Astrocyte (in vitro differentiated cells and primary cell): ENCODE measurements at regions not wholly inside any gene's neighbourhood (a gene's known extent, or its start where the extent isn't known, plus 50 kb on each side); places are given as distances from the start of the nearest gene placed in this dataset.

Source experiments
- CTCF ChIP-seq: IDR thresholded peaks from 2 replicates; pipeline ENCODE4 v1.5.1; 2011; ENCODE audit warnings: low read depth, mild to moderate bottlenecking, inconsistent platforms, low read length, moderate library complexity; ENCODE audit not compliant: insufficient read depth
- EZH2 ChIP-seq: IDR thresholded peaks from 2 replicates; pipeline ENCODE4 v1.6.1; 2012; ENCODE audit warnings: mild to moderate bottlenecking, low read length, inconsistent platforms; ENCODE audit not compliant: insufficient read depth

DNA sequence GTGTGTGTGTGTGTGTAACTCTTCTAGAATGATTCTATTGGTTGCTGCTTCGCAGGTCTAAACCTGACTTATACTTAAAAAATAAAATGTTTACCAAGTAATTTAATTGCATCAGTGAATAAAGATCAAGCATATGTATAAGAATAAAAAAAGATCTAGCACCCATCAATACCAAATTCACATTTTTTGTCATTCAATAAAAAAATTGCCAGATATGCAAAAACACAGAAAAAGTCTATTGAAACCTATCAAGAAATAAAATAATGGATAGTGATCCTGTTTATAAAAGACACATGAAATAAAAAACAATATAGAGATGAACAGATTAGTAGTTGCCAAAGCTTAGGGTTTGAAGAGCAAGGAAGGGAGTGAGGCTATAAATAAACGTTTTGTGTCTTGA lies 2095.0 kb upstream of the ACO1 start:
- TF ChIP-seq CTCF: no peak
- no peak for TF ChIP-seq EZH2
